Kasumi-1 (cell line): ENCODE measurements at regions not wholly inside any gene's neighbourhood (a gene's known extent, or its start where the extent isn't known, plus 50 kb on each side); places are given as distances from the start of the nearest gene placed in this dataset.
A peak's percentile ranks its signal among the peaks of the same experiment; 100 is the strongest.
"Not testable (repeated sequence)": the region's sequence is repeated elsewhere in the genome, so short reads cannot be mapped to it uniquely, and the experiment has no call there.

Experiments used
- DNase-seq, 2 experiments: peaks; one replicate each; lab custom pipeline; 2025; lab: John Stamatoyannopoulos, UW

- DNase-seq: no peak
Measured at GRCh38 chr16:9014389-9014788, 50.7 kb upstream of the USP7 start.

DNA sequence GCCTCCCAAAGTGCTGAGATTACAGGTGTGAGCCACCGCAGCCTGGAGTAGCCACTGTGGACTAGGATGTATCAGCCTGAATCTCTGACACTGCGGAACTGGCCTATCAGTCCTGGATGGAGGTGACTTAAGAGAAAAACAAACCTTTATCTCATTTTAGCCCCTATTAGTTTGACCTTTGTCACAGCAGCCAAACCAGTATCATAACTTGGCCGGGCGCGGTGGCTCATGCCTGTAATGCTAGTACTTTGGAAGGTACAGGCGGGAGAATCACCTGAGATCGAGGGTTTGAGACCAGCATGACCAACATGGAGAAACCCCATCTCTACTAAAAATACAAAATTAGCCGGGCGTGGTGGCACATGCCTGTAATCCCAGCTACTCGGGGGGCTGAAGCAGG is 51.8 kb upstream of the USP7 start:
- no peak for DNase-seq

- DNase-seq: not testable (repeated sequence)
Measured at GRCh38 chr16:9016005-9016404, 52.3 kb upstream of the USP7 start.

DNA sequence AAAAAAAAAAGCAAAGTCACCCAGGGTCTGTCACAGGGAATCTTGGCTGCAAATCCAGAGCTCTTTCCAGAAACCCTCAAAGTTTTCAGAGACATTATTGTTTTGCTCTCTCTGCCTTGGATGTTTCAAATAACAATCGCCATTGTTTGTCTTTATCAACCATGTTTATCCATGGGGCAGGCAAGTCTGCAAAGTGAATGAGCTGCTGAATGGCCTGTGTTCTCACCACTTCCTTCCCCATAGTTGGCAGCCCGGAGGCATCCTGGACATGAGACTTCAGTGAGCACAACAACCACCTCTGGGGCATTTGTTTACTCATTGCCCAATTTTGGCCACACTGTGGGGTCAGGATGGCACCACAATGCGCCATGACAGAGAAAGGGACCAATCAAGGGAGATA is 53.1 kb upstream of the USP7 start:
- DNase-seq: no peak

DNA sequence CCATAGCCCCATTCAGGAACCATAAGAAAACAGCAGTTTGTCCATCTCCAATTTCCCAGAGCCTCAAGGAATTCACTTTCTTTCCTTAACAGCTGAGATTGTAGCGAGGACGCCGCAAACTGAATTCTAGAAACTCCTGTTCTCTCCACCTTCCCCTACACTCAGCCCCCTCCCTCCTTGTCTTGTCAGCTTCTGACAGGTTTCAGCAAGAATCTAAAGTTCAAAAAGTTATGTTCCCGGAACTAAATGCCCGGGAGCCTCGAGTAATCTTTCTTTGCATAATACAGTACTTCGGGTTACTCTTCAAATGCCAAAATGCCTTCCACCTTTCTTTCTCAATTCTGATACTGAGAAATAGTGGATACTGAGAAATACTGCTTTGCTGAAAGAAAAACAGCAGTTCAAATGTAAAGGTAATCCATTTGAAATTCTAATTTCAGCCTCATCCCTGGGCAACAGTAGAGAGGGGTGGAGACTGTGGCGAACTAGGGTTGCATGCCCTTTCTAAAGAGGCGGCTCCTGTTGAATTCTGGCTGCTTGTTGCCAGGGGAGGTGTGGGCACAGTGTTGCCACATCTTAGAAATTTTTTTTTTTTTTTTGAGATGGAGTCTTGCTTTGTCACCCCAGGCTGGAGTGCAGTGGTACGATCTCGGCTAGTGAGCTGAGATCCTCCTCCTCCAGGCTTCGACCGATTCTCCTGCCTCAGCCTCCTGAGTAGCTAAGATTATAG is 63.5 kb upstream of the USP7 start:
- no peak for DNase-seq

GRCh38 chr16:9028491-9028890 is 63.0 kb upstream of the HAPSTR1 start:
- not testable (repeated sequence) for DNase-seq

GRCh38 chr16:9031107-9031506 is 60.3 kb upstream of the HAPSTR1 start:
- DNase-seq: no peak

DNA sequence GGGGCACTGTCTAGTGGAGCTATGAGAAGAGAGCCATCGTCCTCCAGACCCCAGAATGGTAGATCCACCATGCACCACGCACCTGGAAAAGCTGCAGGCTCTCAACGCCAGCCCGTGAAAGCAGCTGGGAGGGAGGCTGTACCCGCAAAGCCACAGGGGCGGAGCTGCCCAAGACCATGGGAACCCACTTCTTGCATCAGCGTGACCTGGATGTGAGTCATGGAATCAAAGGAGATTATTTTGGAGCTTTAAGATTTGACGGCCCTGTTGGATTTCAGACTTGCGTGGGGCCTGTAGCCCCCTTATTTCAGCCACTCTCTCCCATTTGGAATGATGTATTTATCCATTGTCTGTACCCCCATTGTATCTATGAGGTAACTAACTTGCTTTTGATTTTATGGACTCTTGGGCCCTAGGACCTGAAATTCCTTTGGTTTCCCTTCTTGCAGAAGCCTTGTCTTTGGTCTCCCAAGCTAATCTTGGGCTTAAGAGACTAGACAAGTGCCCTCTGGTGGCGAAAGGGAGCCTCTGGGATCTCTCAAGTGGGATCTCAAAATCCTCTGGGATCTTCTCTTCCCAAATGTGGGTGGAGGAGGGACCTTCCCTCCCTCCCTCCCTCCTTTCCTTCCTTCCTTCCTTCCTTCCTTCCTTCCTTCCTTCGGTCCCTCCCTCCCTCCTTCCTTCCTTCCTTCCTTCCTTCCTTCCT is 58.2 kb upstream of the HAPSTR1 start:
- DNase-seq: peak; percentile 0 to 16

- DNase-seq: no peak
Measured at GRCh38 chr16:9034056-9034455, 57.4 kb upstream of the HAPSTR1 start.

DNA sequence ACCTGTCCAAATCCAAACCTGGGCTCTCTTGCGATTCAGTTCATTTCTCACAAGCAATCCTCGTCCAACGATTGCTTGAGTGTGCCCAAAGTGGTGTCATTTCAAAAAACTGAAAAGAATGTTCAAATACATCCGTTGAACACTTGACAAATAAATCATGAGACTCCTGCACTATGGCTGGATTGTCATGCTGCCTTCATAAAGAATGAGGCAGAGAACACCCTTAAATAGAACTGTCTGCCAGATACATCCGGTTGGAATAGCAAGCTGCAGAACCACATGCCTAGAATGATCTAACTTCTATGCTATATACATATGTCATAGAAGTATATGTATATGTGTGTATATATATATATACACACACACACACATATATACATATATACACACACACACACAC is 55.4 kb upstream of the HAPSTR1 start:
- DNase-seq: no peak

- DNase-seq: peak; percentile 23 to 28
Measured at GRCh38 chr16:9039210-9039609, 52.2 kb upstream of the HAPSTR1 start.

DNA sequence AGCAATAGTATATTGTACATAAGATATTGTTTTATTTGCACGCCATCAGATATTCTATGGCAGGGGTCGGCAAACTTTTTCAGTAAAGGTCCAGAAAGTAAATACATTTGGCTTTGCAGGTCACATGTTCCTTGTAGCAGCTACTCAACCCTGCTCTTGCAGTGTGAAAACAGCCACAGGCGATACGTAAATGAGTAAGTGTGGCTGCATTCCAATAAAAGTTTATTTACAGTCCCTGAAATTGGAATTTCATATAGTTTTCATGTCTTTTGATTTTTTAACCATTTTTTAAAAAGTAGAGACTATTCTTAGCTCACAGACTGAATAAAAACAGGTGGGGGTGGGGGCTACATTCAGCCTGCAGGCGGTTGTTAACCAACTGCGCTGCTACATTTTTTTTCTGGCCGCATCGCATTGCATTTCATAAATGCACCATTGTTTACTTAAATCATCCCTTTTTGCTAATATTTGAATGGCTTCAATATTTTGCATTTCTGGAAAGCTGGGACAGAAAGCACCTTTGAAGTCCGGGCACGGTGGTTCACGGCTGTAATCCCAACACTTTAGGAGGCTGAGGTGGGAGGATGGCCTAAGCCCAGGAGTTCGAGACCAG is 50.5 kb upstream of the HAPSTR1 start:
- DNase-seq: no peak
